ENCODE measurements at regions not wholly inside any gene's neighbourhood (a gene's known extent, or its start where the extent isn't known, plus 50 kb on each side); places are given as distances from the start of the nearest gene placed in this dataset.

GRCh38 chr9:80175286-80176150, 603.8 kb downstream of the TLE4 start:
- peak in 1 of 5 donors; percentile 6 for DNase-seq

- DNase-seq: no peak
Observed at GRCh38 chr9:80163889-80164288, 592.1 kb downstream of the TLE4 start.

- no peak for DNase-seq
Observed at GRCh38 chr9:80158554-80159170, 586.9 kb downstream of the TLE4 start.

GRCh38 chr9:80158131-80158530, 586.4 kb downstream of the TLE4 start:
- DNase-seq: no peak

- DNase-seq: no peak
Observed at GRCh38 chr9:80157561-80157983, 585.8 kb downstream of the TLE4 start.

- DNase-seq: no peak
Observed at GRCh38 chr9:80156756-80157472, 585.1 kb downstream of the TLE4 start.

GRCh38 chr9:80156262-80156661, 584.5 kb downstream of the TLE4 start:
- DNase-seq: no peak

- DNase-seq: no peak
Observed at GRCh38 chr9:80147866-80148265, 576.1 kb downstream of the TLE4 start.

GRCh38 chr9:80146466-80146865, 574.7 kb downstream of the TLE4 start:
- DNase-seq: no peak

- DNase-seq: no peak
Observed at GRCh38 chr9:80144856-80145255, 573.1 kb downstream of the TLE4 start.

GRCh38 chr9:80144406-80144805, 572.6 kb downstream of the TLE4 start:
- DNase-seq: no peak

GRCh38 chr9:80143899-80144298, 572.1 kb downstream of the TLE4 start:
- no peak for DNase-seq

GRCh38 chr9:80134487-80134886, 562.7 kb downstream of the TLE4 start:
- DNase-seq: no peak

GRCh38 chr9:80131627-80132026, 559.9 kb downstream of the TLE4 start:
- no peak for DNase-seq

GRCh38 chr9:80127920-80128319, 556.2 kb downstream of the TLE4 start:
- DNase-seq: no peak

- no peak for DNase-seq
Observed at GRCh38 chr9:80125731-80126264, 554.0 kb downstream of the TLE4 start.

GRCh38 chr9:80117031-80117430, 545.3 kb downstream of the TLE4 start:
- DNase-seq: no peak

- no peak for DNase-seq
Observed at GRCh38 chr9:80114241-80114640, 542.5 kb downstream of the TLE4 start.

- no peak for DNase-seq
Observed at GRCh38 chr9:80107931-80108660, 536.3 kb downstream of the TLE4 start.

GRCh38 chr9:80097476-80097875, 525.7 kb downstream of the TLE4 start:
- DNase-seq: no peak

GRCh38 chr9:80094176-80094771, 522.5 kb downstream of the TLE4 start:
- DNase-seq: no peak

GRCh38 chr9:80093695-80094094, 521.9 kb downstream of the TLE4 start:
- DNase-seq: no peak

Data from T-helper 1 cell (primary cell).